AG04449 (cell line): ENCODE measurements at regions not wholly inside any gene's neighbourhood (a gene's known extent, or its start where the extent isn't known, plus 50 kb on each side); places are given as distances from the start of the nearest gene placed in this dataset.

ENCODE experiments used
- CTCF ChIA-PET: fragments of 350-600 bp; formaldehyde crosslinking; extraction: SDS; loops from one replicate; lab custom pipeline; 2021; ENCODE audit warnings: antibody characterized with exemption; lab: Yijun Ruan, JAX
- POLR2A ChIA-PET: fragments of 400-600, 350-600 bp; formaldehyde crosslinking; extraction: SDS; loops from one replicate; lab custom pipeline; 2020; ENCODE audit warnings: antibody characterized with exemption, inconsistent platforms; lab: Yijun Ruan, JAX
- DNase-seq: peaks from one replicate; pipeline ENCODE4 v3.0.0-alpha.2; 2010; ENCODE audit warnings: low read depth, low spot score
- H3K4me3 ChIP-seq: 2 replicates; pipeline ENCODE4 v1.5.1; 2011; ENCODE audit warnings: low read depth, mild to moderate bottlenecking, control low read depth, low read length
- TF ChIP-seq, protein P1 (sequence below): IDR thresholded peaks from one replicate; pipeline ENCODE4 v1.5.1; 2011; ENCODE audit warnings: mild to moderate bottlenecking, moderate library complexity, low read length, control low read depth, inconsistent platforms; ENCODE audit not compliant: insufficient read depth; ENCODE audit errors: missing control alignments

DNA sequence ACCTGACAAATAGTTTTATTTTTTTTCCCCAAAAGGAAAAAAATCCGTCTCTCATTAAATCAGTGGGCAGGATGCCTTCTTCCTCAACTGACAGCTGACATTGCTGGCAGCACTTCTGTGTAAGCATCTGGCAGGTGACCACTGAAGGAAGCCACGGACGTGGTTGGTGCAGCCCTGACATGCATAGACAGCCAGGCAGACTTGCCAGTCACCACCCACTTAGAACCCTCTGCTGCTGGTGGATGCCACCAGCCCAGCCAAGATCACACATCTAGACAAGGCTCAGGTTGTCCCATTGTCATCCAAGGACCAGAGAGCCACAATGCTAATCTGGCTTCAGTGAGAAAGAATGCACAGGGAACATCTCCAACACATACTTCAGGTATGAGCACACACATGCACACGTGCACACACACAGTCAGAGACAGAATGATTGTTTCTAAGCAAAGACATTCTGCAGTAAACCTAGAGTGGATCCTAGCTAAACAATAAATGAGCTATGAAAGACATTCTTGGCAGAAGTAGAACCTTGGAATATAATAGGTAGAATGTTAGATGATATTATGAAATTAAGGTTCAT, 49.8 kb upstream of the BMAL1 start:
- ChIA-PET POLR2A (no interaction called here), CTCF (interaction anchor here (1.2 to 5.7 kb wide), 5 partner anchors 11 to 116 kb away, joined by 3 to 36 read pairs (median 22); no protein-coding TSS in a partner anchor)
- no peak for DNase-seq
- H3K4me3 ChIP-seq = no peak overlapping the region
- TF ChIP-seq, protein P1, sequence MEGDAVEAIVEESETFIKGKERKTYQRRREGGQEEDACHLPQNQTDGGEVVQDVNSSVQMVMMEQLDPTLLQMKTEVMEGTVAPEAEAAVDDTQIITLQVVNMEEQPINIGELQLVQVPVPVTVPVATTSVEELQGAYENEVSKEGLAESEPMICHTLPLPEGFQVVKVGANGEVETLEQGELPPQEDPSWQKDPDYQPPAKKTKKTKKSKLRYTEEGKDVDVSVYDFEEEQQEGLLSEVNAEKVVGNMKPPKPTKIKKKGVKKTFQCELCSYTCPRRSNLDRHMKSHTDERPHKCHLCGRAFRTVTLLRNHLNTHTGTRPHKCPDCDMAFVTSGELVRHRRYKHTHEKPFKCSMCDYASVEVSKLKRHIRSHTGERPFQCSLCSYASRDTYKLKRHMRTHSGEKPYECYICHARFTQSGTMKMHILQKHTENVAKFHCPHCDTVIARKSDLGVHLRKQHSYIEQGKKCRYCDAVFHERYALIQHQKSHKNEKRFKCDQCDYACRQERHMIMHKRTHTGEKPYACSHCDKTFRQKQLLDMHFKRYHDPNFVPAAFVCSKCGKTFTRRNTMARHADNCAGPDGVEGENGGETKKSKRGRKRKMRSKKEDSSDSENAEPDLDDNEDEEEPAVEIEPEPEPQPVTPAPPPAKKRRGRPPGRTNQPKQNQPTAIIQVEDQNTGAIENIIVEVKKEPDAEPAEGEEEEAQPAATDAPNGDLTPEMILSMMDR = no peak
